Uterus (tissue), 2 donors: ENCODE measurements at regions not wholly inside any gene's neighbourhood (a gene's known extent, or its start where the extent isn't known, plus 50 kb on each side); places are given as distances from the start of the nearest gene placed in this dataset.

Experiments used
- POLR2A ChIP-seq, 2 donors: fragments of 450-650 bp; IDR thresholded peaks; one replicate each; pipeline ENCODE4 v1.6.1; 2016; ENCODE audit warnings: antibody characterized with exemption in 2 of 2, mild to moderate bottlenecking in 1 of 2, moderate library complexity in 1 of 2
- TF ChIP-seq, protein P1 (sequence below), 4 experiments: fragments of 200-600 bp in 2 of 4; fragments of 450-650 bp in 2 of 4; sonication (generic) in 2 of 4; IDR thresholded peaks; one replicate each; pipeline ENCODE4 v1.5.1; 2016 to 2019; ENCODE audit warnings: antibody characterized with exemption in 4 of 4, mild to moderate bottlenecking in 2 of 4, moderate library complexity in 1 of 4

DNA sequence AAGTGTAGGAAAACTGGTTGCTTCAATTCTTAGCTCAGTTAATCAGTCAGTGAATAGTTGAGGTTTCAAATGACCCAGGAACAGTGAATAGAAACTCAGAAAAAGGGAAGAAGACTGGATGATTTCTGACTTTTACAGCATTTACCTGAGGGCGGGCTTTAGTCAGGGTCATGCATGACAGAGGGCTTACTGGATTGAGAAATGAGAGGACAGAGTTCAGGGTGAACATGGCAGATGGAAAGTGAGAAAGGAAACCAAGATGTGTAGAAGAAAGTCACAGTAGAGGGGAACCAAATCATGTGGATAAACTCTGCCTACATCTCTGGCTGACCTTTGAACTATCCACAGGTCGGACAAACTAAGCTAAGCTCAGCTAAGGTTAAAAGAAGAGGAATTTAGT lies 596.0 kb downstream of the SEMA5A start:
- no peak for TF ChIP-seq POLR2A (IDR thresholded peaks at IDR 0.05)
- TF ChIP-seq, protein P1, sequence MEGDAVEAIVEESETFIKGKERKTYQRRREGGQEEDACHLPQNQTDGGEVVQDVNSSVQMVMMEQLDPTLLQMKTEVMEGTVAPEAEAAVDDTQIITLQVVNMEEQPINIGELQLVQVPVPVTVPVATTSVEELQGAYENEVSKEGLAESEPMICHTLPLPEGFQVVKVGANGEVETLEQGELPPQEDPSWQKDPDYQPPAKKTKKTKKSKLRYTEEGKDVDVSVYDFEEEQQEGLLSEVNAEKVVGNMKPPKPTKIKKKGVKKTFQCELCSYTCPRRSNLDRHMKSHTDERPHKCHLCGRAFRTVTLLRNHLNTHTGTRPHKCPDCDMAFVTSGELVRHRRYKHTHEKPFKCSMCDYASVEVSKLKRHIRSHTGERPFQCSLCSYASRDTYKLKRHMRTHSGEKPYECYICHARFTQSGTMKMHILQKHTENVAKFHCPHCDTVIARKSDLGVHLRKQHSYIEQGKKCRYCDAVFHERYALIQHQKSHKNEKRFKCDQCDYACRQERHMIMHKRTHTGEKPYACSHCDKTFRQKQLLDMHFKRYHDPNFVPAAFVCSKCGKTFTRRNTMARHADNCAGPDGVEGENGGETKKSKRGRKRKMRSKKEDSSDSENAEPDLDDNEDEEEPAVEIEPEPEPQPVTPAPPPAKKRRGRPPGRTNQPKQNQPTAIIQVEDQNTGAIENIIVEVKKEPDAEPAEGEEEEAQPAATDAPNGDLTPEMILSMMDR (IDR thresholded peaks at IDR 0.05): no peak
